Activated CD8-positive, alpha-beta T cell treated with anti-CD3 and anti-CD28 coated beads, Interleukin-2, amount 10 ng/mL, durations not matched to agents 7 days and 5 days (primary cell): ENCODE measurements at regions not wholly inside any gene's neighbourhood (a gene's known extent, or its start where the extent isn't known, plus 50 kb on each side); places are given as distances from the start of the nearest gene placed in this dataset.

Experiments used
- ATAC-seq: fragments of 150-1000 bp; cut with Tn5 transposase; one replicate; pipeline ENCODE4 v1.10.0; 2021; ENCODE audit warnings: moderate library complexity
- CTCF ChIA-PET: fragments of 350-600 bp; sonication (Branson Sonifier 250); formaldehyde crosslinking; loops from one replicate; lab custom pipeline; 2021; ENCODE audit warnings: antibody characterized with exemption; lab: Charles Lee
- POLR2A ChIA-PET: fragments of 350-600 bp; sonication (Branson Sonifier 250); formaldehyde crosslinking; loops from one replicate; lab custom pipeline; 2021; ENCODE audit warnings: antibody characterized with exemption; lab: Charles Lee
- DNase-seq: peaks from one replicate; pipeline ENCODE4 v3.0.0-alpha.2; 2020
- H3K27ac Mint-ChIP-seq: one replicate; pipeline ENCODE4 v1.8.0; 2021; ENCODE audit warnings: mild to moderate bottlenecking, mixed read lengths
- H3K27me3 Mint-ChIP-seq: one replicate; pipeline ENCODE4 v1.8.0; 2021; ENCODE audit warnings: low read depth, mixed read lengths
- H3K36me3 Mint-ChIP-seq: one replicate; pipeline ENCODE4 v1.8.0; 2021; ENCODE audit warnings: low read depth, mixed read lengths
- H3K4me1 Mint-ChIP-seq: one replicate; pipeline ENCODE4 v1.8.0; 2021; ENCODE audit warnings: low read depth, mixed read lengths
- H3K4me3 Mint-ChIP-seq: one replicate; pipeline ENCODE4 v1.8.0; 2021; ENCODE audit warnings: mild to moderate bottlenecking, mixed read lengths
- H3K9me3 Mint-ChIP-seq: one replicate; pipeline ENCODE4 v1.8.0; 2022; ENCODE audit warnings: mixed read lengths; ENCODE audit not compliant: insufficient read depth

DNA sequence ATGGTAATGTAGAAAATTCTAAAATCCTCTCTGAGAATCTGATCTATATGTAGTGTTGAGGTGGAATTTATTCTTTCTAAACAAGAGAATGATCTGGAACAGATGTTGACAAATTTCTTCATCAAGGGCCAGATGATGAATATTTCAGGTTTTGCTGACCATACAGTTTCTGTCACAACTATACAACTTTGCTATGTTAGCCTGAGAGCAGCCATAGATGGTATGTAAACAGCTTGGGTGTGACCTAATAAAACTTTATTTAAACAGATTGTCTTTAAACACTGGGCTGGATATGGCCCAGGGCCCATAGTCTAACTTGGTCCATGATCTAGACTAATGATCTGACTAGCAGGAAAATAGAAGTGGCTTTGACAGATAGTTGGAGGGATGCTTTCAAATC, 213.6 kb upstream of the CELF2 start:
- Mint-ChIP-seq H3K9me3 (no peaks in the 10 kb centered on the region), H3K4me3 (no peak overlapping the region), H3K27ac (no peak overlapping the region), H3K4me1 (no peaks in the 10 kb centered on the region), H3K36me3 (no peaks in the 10 kb centered on the region), H3K27me3 (peaks cover 4% of the 10 kb centered on the region)
- ChIA-PET POLR2A (no interaction called here), CTCF (no interaction called here)
- ATAC-seq (no peak), DNase-seq (no peak)

DNA sequence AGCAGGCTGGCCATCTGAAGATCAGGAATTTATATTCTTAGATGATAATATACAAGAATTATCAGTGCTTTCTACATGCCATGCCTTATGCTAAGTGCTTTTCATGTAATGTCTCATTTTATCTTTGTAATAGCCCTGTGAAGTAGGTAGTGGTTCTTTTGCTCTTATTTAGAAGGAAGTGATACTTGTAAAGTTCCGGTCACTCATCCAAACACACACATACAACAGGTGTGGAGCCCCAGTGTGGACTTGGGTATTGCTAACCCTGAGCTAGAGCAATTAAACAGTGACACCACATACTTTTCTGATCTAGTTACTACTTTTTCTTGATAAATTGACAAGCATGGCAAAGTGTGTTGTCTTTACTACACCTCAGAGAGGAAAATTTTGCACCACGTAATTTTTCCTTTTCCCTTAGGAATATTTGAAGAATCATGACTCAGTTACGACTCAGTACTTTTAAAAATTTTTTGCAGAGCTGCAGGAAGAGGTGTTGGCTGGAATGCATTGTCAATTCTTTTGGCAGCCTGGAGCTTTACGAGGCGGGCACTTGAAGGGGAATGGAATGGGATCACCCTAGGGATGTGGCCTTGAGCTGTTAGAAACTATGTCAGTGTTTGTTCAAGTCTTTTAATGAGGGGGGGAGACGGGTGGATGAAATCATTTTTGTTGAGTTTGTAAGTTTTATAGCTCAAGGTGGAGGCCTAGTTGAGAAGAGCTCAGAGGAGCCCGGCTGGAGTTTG, 212.5 kb upstream of the CELF2 start:
- Mint-ChIP-seq H3K9me3 (no peaks in the 10 kb centered on the region), H3K4me3 (no peak overlapping the region), H3K27ac (no peak overlapping the region), H3K27me3 (peaks cover 2% of the 10 kb centered on the region), H3K36me3 (no peaks in the 10 kb centered on the region), H3K4me1 (no peaks in the 10 kb centered on the region)
- ChIA-PET CTCF (no interaction called here), POLR2A (no interaction called here)
- DNase-seq (no peak), ATAC-seq (no peak)

GRCh38 chr10:10807106-10807505, 210.6 kb upstream of the CELF2 start:
- Mint-ChIP-seq H3K27ac (no peak overlapping the region), H3K9me3 (no peaks in the 10 kb centered on the region), H3K36me3 (no peaks in the 10 kb centered on the region), H3K4me1 (no peaks in the 10 kb centered on the region), H3K27me3 (peaks cover 2% of the 10 kb centered on the region), H3K4me3 (no peak overlapping the region)
- ATAC-seq = no peak
- no peak for DNase-seq
- POLR2A ChIA-PET = no interaction called here
- CTCF ChIA-PET = no interaction called here

GRCh38 chr10:10811562-10811961, 206.1 kb upstream of the CELF2 start:
- no peaks in the 10 kb centered on the region for H3K27me3 Mint-ChIP-seq
- DNase-seq = no peak
- no peaks in the 10 kb centered on the region for H3K36me3 Mint-ChIP-seq
- CTCF ChIA-PET = no interaction called here
- H3K4me3 Mint-ChIP-seq = no peak overlapping the region
- no peak overlapping the region for H3K27ac Mint-ChIP-seq
- ATAC-seq = no peak
- POLR2A ChIA-PET = no interaction called here
- no peaks in the 10 kb centered on the region for H3K4me1 Mint-ChIP-seq
- no peaks in the 10 kb centered on the region for H3K9me3 Mint-ChIP-seq

DNA sequence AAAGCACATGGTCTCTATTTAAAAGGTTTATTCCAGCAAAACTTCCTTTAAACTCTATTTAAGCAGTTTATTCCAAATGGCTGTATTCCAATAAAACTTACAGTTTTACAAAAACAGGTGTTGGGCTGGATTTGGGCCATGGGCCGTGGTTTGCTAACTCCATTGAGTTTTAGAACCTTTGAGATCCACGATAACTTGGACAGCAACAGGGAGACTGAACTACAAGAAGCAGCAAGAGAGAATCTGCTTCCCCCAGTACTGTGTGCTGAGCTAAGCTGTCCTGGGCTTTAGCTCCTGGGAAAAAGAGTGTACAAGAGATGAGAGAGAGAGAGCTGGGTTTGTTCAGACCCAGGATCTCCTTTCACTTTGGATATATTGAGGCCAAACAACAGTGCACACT, 204.0 kb upstream of the CELF2 start:
- Mint-ChIP-seq H3K4me3 (no peak overlapping the region), H3K9me3 (no peaks in the 10 kb centered on the region), H3K4me1 (no peaks in the 10 kb centered on the region), H3K36me3 (no peaks in the 10 kb centered on the region), H3K27me3 (no peaks in the 10 kb centered on the region), H3K27ac (no peak overlapping the region)
- ChIA-PET CTCF (no interaction called here), POLR2A (no interaction called here)
- no peak for DNase-seq
- no peak for ATAC-seq

- POLR2A ChIA-PET = no interaction called here
- DNase-seq = no peak
- Mint-ChIP-seq H3K4me1 (no peaks in the 10 kb centered on the region), H3K36me3 (no peaks in the 10 kb centered on the region), H3K4me3 (no peak overlapping the region), H3K27ac (no peak overlapping the region), H3K27me3 (no peaks in the 10 kb centered on the region), H3K9me3 (no peaks in the 10 kb centered on the region)
- no peak for ATAC-seq
- CTCF ChIA-PET = no interaction called here
Observed at GRCh38 chr10:10814069-10814468, 203.6 kb upstream of the CELF2 start.

DNA sequence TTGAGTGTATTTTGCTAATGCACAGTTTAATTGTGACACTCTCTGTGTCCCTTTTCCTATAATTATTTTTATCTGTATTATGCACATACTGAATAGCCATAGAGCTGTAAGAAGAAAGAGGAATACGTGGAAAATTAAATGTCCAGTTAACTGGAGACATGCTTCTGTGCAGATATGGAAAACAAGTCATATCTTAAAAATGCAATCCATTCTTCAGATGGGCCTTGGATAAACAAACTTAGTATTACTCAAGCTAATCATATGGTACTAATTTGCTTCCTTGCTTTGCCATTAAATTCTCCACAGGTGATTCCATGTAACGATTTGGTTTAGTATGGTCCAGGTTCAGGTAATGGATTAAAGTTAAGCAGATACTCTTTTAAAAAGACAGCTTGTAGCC, 201.2 kb upstream of the CELF2 start:
- POLR2A ChIA-PET = no interaction called here
- H3K36me3 Mint-ChIP-seq = no peaks in the 10 kb centered on the region
- ATAC-seq (no peak), DNase-seq (no peak)
- no peaks in the 10 kb centered on the region for H3K9me3 Mint-ChIP-seq
- CTCF ChIA-PET = no interaction called here
- no peak overlapping the region for H3K4me3 Mint-ChIP-seq
- no peak overlapping the region for H3K27ac Mint-ChIP-seq
- no peaks in the 10 kb centered on the region for H3K27me3 Mint-ChIP-seq
- no peaks in the 10 kb centered on the region for H3K4me1 Mint-ChIP-seq

DNA sequence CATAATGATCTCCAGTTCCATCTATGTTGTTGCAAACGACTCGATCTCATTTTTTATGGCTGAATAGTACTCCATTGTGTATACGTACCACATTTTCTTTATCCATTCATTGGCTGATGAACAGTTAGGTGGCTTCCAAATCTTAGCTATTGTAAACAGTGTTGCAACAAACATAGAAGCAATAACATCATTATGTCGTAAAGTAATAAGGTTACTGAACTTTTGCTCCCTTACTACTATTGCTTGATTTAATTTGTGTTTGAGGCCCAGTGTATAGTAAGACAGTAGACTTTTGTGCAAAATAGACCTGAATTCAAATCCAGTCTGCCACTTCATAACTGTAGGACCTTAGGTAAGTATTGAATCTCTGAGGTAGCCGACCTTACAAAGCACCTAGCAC, 200.1 kb upstream of the CELF2 start:
- Mint-ChIP-seq H3K27ac (no peak overlapping the region), H3K4me1 (no peaks in the 10 kb centered on the region), H3K9me3 (no peaks in the 10 kb centered on the region), H3K4me3 (no peak overlapping the region), H3K36me3 (no peaks in the 10 kb centered on the region), H3K27me3 (no peaks in the 10 kb centered on the region)
- no peak for ATAC-seq
- DNase-seq = no peak
- ChIA-PET POLR2A (no interaction called here), CTCF (no interaction called here)

DNA sequence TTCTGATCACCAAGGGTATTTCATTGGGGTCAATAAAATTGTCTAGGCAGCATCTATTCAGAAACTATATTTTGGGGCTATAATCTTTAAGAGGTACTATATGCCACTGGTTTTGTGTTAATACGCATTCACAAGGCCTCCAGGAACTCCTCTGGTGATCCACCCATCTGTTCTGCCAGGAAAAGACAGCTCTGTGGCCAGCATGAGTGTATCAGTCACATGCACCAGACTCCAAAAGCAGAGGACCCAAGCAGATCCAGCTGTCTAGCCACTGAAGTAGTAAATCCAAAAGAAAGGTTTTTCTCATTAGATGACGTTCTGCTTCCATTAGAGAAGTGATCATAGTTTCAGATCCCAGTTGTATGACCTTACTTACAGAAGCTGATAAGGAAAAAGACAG, 199.6 kb upstream of the CELF2 start:
- no peak overlapping the region for H3K27ac Mint-ChIP-seq
- no peaks in the 10 kb centered on the region for H3K4me1 Mint-ChIP-seq
- ChIA-PET CTCF (no interaction called here), POLR2A (no interaction called here)
- ATAC-seq = no peak
- no peaks in the 10 kb centered on the region for H3K9me3 Mint-ChIP-seq
- no peak overlapping the region for H3K4me3 Mint-ChIP-seq
- no peaks in the 10 kb centered on the region for H3K27me3 Mint-ChIP-seq
- H3K36me3 Mint-ChIP-seq = no peaks in the 10 kb centered on the region
- DNase-seq = no peak

DNA sequence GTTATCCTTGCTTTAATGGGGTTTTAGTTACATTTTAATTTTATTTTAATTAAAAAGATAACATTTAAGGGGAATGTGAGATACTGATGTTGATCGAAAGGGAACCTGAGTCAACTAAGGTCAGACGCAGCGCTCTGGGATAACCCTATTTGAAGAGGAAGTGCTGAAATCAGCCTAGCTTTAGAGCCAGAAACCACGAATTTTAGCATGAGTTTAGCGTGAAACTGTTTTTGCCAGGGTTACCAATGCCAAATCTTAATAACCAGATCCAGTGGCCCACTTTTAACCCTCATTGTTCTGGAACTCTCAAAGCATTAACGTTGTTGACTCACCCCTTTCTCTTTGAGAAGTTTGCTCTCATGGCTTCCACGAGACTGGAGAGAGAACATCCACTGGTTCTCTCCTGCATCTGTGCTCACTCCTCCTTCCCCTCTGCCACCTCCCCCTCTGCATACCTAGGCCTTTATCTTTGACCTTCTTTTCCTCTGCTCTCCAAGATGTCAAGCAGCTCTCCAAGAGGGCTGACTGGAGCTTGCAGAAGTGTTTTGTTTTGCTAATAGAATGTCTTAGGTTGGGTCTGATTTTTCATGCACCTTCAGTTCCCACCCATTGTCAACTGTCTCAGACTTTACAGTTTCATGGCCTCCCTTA, 198.3 kb upstream of the CELF2 start:
- no peak for ATAC-seq
- no peak overlapping the region for H3K4me3 Mint-ChIP-seq
- DNase-seq = no peak
- peaks cover 2% of the 10 kb centered on the region for H3K27me3 Mint-ChIP-seq
- no peaks in the 10 kb centered on the region for H3K9me3 Mint-ChIP-seq
- H3K4me1 Mint-ChIP-seq = no peaks in the 10 kb centered on the region
- no peaks in the 10 kb centered on the region for H3K36me3 Mint-ChIP-seq
- POLR2A ChIA-PET = no interaction called here
- CTCF ChIA-PET = no interaction called here
- no peak overlapping the region for H3K27ac Mint-ChIP-seq

DNA sequence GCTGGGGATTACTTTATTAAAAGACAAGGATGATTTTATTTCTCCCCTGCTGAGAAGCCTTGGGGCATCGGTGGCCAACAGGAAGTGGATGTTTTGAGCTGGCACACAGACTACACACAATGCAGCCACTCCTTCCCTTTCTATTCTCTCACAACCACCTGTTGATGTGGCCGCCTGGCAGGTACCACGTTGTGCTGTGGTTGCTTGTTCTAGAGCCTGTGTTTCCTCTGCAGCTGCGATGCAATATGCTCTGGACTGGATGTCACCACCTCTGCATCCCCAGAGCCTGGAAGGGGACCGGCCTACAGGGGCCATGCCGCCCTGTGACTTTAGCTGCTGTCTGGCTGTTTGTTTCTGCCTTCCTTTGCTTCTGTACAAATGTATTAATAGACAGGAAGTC, 195.7 kb upstream of the CELF2 start:
- no peaks in the 10 kb centered on the region for H3K9me3 Mint-ChIP-seq
- H3K4me3 Mint-ChIP-seq = no peak overlapping the region
- H3K27ac Mint-ChIP-seq = no peak overlapping the region
- H3K4me1 Mint-ChIP-seq = no peaks in the 10 kb centered on the region
- ATAC-seq (no peak), DNase-seq (no peak)
- H3K36me3 Mint-ChIP-seq = no peaks in the 10 kb centered on the region
- POLR2A ChIA-PET = no interaction called here
- H3K27me3 Mint-ChIP-seq = peaks cover 4% of the 10 kb centered on the region
- CTCF ChIA-PET = no interaction called here

DNA sequence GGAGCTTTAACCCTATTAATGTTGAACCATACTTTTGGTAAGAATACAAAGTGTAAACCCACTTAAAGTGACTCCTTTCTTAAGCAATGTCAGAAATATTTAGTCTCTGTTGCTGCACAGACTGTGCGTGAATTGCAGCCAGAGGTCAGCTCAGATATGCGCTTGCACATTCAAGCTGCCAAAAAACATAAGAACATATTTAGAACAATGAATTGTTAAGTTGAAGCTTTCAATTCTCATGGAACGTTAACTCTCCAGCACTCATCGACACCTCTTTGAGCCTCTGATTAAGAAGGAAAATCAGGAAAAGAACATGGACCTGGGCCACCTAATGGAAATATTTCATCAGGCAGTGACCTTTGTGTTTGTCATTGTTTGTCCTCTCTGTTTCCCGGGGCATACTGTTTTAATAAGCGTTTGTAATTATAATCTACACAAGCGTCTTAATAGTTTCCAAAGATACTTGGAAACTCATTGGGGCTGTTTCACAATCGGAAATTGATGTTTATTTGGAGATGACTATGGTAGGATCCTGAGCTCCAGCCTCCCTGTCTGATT, 193.0 kb upstream of the CELF2 start:
- no peak overlapping the region for H3K27ac Mint-ChIP-seq
- H3K27me3 Mint-ChIP-seq = peaks cover 6% of the 10 kb centered on the region
- no peak for ATAC-seq
- no peaks in the 10 kb centered on the region for H3K4me1 Mint-ChIP-seq
- ChIA-PET POLR2A (no interaction called here), CTCF (no interaction called here)
- no peak overlapping the region for H3K4me3 Mint-ChIP-seq
- no peaks in the 10 kb centered on the region for H3K9me3 Mint-ChIP-seq
- no peaks in the 10 kb centered on the region for H3K36me3 Mint-ChIP-seq
- no peak for DNase-seq
